ENCODE measurements at regions not wholly inside any gene's neighbourhood (a gene's known extent, or its start where the extent isn't known, plus 50 kb on each side); places are given as distances from the start of the nearest gene placed in this dataset.

- H3K4me1 Mint-ChIP-seq (ENCODE audit: low read depth), result no peaks in the 10 kb centered on the region
- DNase-seq (no peak), ATAC-seq (ENCODE audit: poor library complexity) (no peak)
- intact Hi-C loops (cut with DNase I, micrococcal nuclease), result no loop called here
- H3K27ac ChIP-seq (ENCODE audit: low read depth in 1 of 2, low read length in 2 of 2), result no peak overlapping the region
- no peaks in the 10 kb centered on the region for H3K36me3 ChIP-seq (ENCODE audit: insufficient read depth, low read length)
- peaks cover 9 to 15% of the 10 kb centered on the region in 2 experiments for H3K27me3 ChIP-seq (ENCODE audit: control insufficient read depth in 1 of 2, insufficient read depth in 2 of 2, low read length in 2 of 2)
- TF ChIP-seq CTCF (IDR thresholded peaks at IDR 0.05), result no peak
- no peak overlapping the region for H3K4me3 ChIP-seq (ENCODE audit: low read length)
- H3K9me3 ChIP-seq (ENCODE audit: control insufficient read depth in 1 of 2, insufficient read depth in 1 of 2, low read length in 2 of 2), result no peaks in the 10 kb centered on the region
- H3K36me3 Mint-ChIP-seq (ENCODE audit: low read depth), result no peaks in the 10 kb centered on the region
- POLR2A ChIA-PET, result no interaction called here
- H3K4me1 ChIP-seq (ENCODE audit: insufficient read depth, low read length), result no peaks in the 10 kb centered on the region
- H3K9me3 Mint-ChIP-seq, result no peaks in the 10 kb centered on the region
- H3K27ac Mint-ChIP-seq, result no peak overlapping the region
- CTCF ChIA-PET, result no interaction called here
- no peak overlapping the region for H3K4me3 Mint-ChIP-seq
- peaks cover 20% of the 10 kb centered on the region for H3K27me3 Mint-ChIP-seq
Measured at GRCh38 chr3:187430576-187430975, 62.4 kb downstream of the RTP4 start.

Measured in CD4-positive, alpha-beta T cell (primary cell).